Occipital lobe (tissue), 1 donor: ENCODE measurements at regions not wholly inside any gene's neighbourhood (a gene's known extent, or its start where the extent isn't known, plus 50 kb on each side); places are given as distances from the start of the nearest gene placed in this dataset.

Experiments
- DNase-seq: peaks from one replicate; lab custom pipeline; 2025; lab: John Stamatoyannopoulos, UW

- DNase-seq, result no peak
Observed at GRCh38 chr9:28718226-28718625, 1144.9 kb upstream of the C9orf72 start.

DNA sequence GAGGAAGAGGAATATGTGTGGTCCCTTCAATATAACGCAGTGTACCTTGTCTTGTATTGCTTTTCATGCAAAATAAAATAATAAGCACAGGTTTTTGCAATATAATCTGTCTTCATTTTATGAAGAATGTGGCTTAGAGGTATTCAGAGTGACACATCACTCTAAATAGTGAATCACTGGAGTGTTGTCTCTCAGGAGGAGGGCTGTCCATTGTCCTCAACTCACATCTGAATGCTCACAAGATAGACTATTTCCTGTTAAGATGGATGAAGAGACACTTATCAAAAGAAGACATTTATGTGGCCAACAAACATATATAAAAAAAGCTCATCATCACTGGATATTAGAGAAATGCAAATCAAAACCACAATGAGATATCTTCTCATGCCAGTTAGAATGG, 1147.5 kb upstream of the C9orf72 start:
- DNase-seq, result no peak

GRCh38 chr9:28730111-28730510, 1156.8 kb upstream of the C9orf72 start:
- DNase-seq, result no peak

GRCh38 chr9:28735738-28736342, 1162.6 kb upstream of the C9orf72 start:
- no peak for DNase-seq

- no peak for DNase-seq
Observed at GRCh38 chr9:28741459-28741858, 1168.2 kb upstream of the C9orf72 start.

DNA sequence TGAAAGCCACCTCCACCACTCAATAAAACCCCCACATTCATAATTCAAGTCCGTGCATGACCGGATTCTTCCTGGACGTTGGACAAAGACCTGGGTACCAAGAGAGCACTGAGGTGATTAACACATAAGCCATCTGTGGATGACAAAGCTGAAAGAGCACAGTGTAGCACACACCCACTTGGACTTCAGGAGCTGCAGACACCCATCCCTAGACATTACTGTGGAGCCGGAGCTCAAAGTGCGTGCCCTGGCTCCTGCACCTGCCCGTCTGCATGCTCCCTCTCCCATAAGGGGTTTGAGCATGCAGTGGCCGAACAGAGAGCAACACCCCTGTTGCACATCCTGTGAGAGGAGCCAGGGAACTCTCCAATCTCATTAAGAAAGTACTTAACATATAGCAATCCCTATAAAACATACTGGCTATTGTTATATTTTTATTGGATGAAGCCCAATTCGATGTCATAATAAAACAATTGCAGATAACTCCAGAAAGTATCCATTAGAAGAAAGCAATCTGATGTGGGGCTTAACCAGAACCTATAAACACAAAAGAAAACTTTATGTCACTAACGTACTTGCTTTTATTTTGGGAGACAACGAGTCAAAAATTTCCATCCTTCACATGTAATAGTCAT, 1174.2 kb upstream of the C9orf72 start:
- no peak for DNase-seq

- DNase-seq, result no peak
Observed at GRCh38 chr9:28750136-28750535, 1176.9 kb upstream of the C9orf72 start.

- DNase-seq, result no peak
Observed at GRCh38 chr9:28758341-28758740, 1185.1 kb upstream of the C9orf72 start.

GRCh38 chr9:28758971-28759370, 1185.7 kb upstream of the C9orf72 start:
- DNase-seq, result no peak

GRCh38 chr9:28762167-28762566, 1188.9 kb upstream of the C9orf72 start:
- DNase-seq, result no peak

DNA sequence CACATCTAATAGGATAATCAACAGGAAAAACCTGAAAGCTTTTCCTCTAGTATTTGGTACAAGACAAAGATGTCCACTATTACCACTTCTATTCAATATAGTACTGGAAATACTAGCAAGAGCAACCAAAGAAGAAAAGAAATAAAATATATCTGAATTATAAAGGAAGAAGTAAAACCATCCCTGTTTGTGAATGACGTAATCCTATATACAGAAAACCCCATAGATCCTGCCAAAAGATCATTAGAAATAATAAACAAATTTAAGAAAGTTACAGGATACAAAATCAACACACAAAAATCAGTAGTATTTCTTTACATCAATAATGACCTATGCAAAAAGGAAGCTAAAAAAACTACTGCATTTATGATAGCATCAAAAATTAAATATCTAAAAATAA, 1191.3 kb upstream of the C9orf72 start:
- DNase-seq, result no peak

DNA sequence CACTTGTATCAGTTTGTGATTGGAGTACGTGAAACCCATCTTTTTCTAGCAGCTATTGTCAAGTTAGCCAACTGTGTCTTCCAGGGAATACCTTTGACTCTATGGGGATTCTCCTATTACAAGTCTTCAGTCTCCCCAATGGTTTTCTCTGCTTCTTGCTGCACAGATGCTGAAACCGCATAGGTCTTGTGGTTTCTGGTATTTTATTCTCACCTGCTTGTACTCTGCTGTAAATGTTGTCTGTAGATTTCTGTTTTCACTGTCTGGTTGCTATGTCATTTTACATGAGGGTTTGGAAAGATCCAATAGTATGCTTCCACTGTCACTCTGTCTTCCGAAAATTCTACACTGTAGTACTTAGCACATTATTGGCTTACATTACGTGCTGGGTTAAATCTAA, 1196.9 kb upstream of the C9orf72 start:
- DNase-seq, result no peak

DNA sequence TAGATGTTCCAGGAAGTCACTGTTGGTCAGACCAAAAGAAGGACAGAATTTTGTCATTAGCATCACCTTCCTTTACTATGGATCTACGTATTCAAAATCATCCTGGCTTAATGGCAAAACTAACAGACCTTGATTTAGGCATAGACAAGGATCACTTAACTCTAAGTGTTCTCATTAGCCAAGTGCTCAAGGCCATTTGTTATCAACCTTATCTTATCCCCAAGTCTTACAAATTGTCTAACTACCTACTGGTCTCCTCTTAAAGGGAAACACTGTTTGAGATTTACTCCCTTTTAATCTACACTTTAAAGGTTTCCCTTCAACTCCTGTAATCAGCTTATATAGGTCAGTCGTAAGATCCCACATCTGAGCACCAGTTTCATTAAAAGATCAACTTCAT, 1197.5 kb upstream of the C9orf72 start:
- no peak for DNase-seq

GRCh38 chr9:28774433-28775235, 1201.4 kb upstream of the C9orf72 start:
- no peak for DNase-seq

DNA sequence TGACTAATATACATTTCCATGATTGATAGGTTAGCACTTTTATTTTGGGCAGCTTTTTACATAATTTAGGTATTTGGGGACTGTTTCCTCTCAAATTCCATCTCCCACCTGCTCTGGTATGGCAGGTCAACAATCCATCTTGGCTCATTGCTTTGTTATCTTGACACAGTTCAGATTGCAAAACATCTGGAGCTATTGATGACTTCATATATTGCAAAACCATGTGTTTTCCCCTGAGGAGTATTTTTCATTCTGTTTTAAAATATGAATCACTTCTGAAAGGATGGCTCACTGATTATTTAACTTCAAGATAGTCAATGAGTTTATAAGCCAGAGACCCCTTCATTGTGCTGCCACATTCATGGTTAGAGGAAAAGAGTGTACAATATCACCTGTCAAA, 1206.0 kb upstream of the C9orf72 start:
- DNase-seq, result no peak

- no peak for DNase-seq
Observed at GRCh38 chr9:28781481-28781880, 1208.2 kb upstream of the C9orf72 start.

DNA sequence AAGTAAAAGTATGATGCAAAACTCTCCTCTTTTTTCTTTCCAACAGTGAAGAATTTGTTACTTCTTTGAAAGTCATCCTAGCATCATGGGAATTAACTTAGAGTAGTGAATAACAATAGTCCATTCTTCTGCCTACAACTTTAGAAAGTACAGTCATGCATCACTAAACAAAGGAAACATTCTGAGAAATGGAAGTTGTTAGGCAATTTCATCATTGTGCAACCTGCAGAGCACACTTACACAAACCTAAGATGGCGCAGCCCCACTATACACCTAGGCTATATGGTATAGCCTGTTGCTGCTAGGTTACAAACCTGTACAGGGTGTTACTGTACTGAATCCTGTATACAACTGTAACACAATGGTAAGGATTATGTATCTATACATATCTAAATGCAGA, 1209.3 kb upstream of the C9orf72 start:
- DNase-seq, result no peak

DNA sequence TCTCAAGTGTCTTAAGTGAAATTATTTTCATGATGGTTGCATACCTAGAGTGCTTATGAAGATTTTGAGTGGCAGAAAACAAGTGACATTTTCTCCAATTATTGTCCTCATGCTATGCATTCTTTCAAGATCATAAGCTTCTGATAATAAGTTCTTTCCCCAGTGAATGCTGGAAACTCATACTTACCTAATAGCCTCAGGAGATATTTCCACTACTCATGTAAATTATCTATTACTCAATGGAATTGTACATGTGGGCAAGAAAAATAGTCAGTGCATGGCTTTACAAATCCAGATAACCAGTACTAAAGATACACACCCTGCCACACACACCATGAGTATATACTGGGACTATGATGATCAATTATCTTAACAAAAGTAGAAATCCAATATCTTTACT, 1219.4 kb upstream of the C9orf72 start:
- no peak for DNase-seq

GRCh38 chr9:28799876-28800275, 1226.6 kb upstream of the C9orf72 start:
- no peak for DNase-seq

GRCh38 chr9:28801144-28801799, 1228.0 kb upstream of the C9orf72 start:
- DNase-seq, result no peak

GRCh38 chr9:28805197-28805596, 1231.9 kb upstream of the C9orf72 start:
- no peak for DNase-seq

DNA sequence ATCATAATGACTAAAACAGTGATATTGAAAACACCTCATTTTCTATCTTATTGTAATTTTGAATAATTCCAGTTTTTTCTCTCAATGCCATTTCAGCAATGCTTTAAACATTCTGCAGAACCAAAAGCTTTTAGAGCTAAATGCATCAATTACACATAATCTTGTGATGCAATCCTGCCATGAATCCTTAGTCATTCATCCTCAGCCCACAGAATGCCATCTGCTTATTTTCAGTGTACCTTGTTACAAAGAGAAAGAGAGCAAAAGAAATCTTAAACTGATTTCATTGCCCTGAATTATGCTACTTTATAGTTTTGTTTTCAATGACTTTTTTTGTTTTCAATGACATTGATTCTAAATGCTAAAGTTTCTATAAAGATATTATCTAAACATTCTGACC, 1234.8 kb upstream of the C9orf72 start:
- no peak for DNase-seq
